H1 (cell line): ENCODE measurements at regions not wholly inside any gene's neighbourhood (a gene's known extent, or its start where the extent isn't known, plus 50 kb on each side); places are given as distances from the start of the nearest gene placed in this dataset.

Source experiments
- NRF1 ChIP-seq: IDR thresholded peaks from 2 replicates; pipeline ENCODE4 v1.6.1; 2011; ENCODE audit warnings: mild to moderate bottlenecking, low read depth, low read length, improper control_type of control experiment
- SAP30 ChIP-seq: fragments of 300-600 bp; sonication (generic); IDR thresholded peaks from 2 replicates; pipeline ENCODE4 v1.7.1; 2012; ENCODE audit warnings: low read length, moderate library complexity, mild to moderate bottlenecking, inconsistent platforms; ENCODE audit not compliant: insufficient read depth, insufficient replicate concordance
- TF ChIP-seq, protein P1 (sequence below): IDR thresholded peaks from 2 replicates; pipeline ENCODE4 v1.6.1; 2011; ENCODE audit warnings: low read depth, mild to moderate bottlenecking, low read length; ENCODE audit not compliant: insufficient read depth

DNA sequence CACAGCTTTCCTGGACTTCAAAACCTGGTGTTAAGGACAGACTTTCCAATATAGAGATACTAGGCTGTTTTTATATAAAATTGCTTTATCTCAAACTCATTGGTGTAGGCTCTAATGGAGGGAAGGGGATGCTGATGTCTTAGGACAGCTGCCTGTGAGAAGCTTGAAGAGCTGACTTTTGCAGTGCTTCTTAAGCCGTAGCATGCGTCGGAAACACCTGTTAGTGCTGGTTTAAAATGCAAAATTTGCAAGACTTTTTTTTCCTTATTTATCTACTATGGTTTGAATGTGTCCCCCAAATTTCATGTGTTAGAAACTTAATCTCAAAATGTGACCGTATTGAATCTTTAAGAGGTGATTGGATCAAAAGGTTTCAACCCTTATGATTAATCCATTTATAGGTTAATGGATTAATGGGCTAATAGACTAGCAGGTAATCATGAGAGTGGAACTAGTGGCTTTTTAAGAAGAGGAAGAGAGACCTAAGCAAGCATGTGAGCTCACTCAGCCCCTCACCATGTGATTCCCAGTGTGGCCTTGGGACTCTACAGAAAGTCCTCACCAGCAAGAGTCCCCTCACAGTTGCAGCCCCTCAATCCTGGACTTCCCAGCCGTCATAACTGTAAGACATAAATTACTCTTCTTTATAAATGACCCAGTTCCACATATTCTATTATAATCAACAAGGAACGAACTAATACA lies 60.9 kb upstream of the FUT8 start (continued):
- TF ChIP-seq SAP30 (no peak), NRF1 (no peak)
- TF ChIP-seq, protein P1, sequence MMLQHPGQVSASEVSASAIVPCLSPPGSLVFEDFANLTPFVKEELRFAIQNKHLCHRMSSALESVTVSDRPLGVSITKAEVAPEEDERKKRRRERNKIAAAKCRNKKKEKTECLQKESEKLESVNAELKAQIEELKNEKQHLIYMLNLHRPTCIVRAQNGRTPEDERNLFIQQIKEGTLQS = no peak
